ENCODE measurements at regions not wholly inside any gene's neighbourhood (a gene's known extent, or its start where the extent isn't known, plus 50 kb on each side); places are given as distances from the start of the nearest gene placed in this dataset.
"Not testable (repeated sequence)": the region's sequence is repeated elsewhere in the genome, so short reads cannot be mapped to it uniquely, and the experiment has no call there.

DNA sequence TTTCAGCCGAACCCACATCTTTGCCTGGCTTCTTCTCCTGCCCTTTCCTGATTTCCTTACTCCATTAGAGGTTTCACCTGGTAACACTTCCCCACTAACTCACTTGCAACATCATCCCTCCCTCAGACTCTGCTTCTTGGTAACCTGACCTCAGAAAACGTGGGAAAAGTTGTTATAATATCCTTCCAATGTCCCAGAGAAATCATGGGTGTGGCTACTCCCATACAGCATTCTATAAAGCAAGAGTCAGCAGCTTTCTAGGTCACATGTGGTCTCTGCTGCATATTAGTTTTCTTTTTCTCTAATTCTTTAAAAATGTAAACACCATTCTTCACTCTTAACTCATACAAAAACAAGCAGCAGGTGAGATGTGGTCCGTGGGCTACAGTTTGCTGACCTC lies 283.1 kb upstream of the MAOA start:
- no peak for DNase-seq (ENCODE audit: low spot score)

DNA sequence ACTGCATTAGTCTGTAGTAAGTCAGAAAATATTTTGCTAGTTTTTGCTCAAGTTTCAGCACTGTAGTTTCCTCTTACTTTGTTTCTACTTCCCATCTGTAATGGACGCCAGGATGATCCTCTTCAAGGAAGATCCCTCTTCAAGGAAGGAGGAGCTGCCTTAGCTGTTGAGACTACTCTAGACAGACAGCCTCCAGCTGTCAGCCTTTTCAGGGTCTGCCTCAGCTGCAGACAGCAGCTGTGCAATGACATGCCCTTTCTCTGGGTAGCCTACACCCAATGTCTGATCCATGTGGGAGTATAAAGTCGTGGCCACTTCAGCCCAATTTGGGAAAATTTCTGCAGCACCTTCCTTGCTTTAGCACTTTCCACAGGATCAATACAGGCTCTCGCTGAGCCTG lies 281.0 kb upstream of the MAOA start:
- no peak for DNase-seq (ENCODE audit: low spot score)

DNA sequence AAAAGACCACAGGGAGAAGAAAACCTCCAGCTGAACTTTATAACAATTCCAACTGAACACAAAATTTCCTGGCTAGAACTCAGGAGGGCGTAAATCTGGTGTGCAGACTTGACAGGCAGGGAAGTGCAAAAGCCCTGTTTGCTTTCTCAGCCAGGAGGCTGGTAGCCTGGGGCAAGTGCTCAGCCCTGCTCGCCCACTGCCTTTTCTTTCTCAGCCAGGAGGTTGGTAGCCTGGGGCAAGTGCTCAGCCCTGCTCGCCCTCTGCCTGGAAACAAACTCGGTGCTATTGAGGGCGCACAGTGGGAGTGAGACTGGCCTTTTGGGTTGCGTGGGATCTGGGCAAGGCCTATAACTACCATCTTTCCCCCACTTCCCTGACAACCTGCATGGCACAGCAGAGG lies 275.4 kb upstream of the MAOA start:
- no peak for DNase-seq (ENCODE audit: low spot score)

DNA sequence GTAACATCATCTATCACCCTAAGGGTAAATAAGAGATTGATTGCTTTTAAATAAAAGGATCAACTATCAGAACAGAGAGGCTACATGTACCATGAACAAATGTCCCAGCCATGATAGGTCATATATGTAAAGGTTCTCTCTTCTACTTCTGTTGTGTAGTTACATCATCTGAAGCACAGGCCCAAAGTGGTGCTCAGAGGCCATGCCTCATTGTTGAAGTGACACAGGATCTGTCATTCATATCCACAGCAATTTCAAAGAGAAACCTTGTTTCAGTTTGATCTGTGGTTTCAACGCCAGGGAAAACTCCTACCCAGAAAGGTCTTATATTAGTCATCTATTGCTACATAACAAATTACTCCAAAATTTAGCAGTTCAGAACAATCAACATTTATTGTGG lies 269.2 kb upstream of the MAOA start:
- DNase-seq (ENCODE audit: low spot score) = no peak

DNA sequence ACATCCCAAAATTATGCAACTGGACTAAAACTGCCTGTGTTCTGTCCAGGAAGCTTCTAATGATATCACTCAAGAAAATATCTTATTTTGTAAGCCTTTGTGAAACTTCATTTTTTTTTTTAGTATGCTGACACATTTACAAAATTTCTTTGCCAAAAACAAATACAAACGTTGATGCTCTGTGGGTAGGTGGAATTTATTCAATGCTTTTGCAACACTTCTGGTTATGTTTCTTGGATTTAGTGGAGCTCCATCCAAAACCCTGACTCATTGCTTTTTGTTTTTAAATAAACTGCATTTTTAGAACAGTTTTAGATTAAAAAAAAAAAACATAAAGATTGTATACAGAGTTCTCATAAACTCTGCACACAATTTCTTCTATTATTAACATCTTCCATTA lies 250.9 kb upstream of the MAOA start:
- DNase-seq (ENCODE audit: low spot score) = no peak

DNA sequence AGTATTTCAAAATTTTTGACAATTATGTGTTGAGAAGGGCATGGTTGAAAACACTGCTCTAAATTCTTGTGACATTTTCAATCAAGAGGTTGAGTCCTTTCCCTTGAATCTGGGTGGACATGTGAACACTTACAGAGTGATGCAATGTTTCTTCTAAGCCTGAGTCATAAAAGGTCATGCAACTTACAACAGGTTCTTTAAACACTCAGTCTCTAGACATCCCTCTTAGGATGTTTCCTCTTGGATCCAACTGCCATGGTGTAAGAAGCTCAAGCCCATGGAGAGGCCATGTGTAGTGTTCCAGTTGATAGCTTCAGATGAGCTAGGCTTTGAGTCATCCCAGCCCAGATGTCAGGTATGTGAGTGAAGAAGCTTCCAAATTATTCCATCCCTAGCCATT lies 232.2 kb upstream of the MAOA start:
- DNase-seq (ENCODE audit: low spot score) = no peak

DNA sequence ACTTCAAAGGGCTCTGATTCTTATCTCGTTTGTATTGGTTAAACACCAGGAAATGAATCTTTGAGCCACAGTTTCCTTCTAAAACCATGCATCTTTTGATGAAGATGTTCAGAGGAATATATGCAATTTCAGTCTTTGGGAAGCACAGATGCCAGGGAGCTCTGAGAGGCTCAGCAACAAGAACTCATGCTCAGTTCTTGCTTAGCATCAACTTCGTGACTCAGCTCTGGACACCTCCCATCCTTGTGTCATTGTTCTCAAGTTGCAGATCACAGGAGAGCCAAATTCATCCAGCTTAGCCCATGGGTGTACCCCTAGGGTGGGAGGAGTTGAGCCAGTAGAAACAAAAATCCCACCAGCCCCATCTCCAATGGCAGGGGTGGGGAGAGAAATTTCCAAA lies 219.6 kb upstream of the MAOA start:
- no peak for DNase-seq (ENCODE audit: low spot score)

DNA sequence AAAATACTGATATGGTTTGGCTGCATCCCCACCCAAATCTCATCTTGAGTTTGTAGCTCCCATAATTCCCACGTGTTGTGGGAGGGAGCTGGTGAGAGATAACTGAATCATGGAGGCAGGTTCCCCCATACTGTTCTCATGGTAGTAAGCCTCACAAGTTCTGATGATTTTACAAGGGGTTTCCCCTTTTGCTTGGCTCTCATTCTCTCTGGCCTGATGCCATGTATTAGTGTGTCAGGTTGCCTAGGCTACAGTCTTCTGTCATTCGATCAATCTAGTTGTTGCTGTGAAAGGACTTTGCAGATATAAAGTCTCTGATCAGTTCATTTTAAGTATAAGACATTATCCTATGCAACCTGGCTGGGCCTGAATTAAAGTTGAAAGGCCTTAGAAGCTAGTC lies 209.3 kb upstream of the MAOA start:
- DNase-seq (ENCODE audit: low spot score) = no peak

DNA sequence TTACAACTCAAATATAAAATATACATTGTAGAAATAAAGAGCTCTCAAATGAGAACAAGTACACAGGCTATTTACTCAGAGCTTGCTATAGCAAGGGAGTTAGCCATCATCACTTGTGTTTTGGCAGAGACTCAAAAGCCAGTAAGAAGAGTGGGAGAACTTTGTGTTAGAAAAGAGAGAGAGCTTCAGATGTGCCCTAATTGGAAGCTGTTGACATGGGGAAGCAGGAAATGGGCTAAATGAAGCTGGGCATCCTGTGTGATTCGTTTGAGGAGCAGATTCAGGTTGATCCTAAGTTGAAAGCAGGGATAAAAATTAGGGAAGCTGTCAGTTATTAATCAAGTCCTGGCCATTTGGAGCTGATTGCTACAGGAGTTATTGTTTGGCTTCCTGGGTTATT lies 207.4 kb upstream of the MAOA start:
- DNase-seq (ENCODE audit: low spot score) = no peak

DNA sequence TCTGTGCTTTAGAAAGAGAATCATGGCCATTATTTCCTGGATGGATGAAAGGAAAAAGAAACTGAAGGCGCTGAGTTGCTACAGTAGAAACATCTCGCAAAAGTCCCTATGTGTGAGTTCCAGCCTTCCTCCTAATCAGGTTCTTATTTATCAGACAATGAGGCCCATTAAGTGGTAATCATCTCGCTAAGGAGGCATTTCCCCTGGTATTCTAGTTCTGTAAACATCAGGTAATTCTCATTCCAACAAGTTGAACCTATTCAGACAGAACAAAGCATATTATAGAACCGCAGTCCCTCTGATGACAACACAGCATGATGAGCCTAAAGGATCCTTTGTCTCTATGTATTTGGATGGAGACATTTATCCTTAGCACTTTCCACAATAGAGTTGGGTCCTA lies 205.7 kb upstream of the MAOA start:
- DNase-seq (ENCODE audit: low spot score) = no peak

DNA sequence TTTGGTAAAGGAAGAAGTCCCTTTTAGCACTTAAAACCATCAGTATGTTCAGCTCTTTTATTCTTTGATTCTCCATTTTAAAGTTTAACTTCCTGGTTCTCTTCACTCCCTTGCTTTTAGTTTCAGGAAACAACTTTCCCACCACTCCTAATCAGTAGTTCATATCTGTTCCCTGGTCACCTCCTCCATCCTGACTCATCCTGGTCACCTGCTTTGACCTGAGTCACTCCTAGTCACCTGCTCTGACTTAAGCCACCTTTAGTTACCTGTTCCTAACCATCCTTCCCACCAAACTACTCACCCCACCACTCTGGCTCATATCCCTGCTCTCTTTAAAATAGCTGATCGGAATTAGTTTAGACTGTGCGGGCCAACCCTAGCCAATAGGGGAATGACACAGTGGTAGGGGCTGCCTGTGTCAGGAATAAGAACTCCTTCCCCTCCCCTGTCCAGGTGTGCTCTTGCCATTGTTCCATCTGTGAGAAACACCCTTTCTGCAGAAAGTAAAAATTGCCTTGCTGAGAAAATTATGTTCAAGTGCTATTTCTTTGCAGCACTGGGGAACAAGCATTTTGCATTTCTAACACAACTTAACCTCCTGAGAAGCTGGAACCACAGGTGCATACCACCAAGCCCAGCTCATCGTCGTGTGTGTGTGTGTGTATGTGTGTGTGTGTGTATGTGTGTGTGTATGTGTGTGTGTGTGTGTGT lies 204.0 kb upstream of the MAOA start:
- DNase-seq (ENCODE audit: low spot score) = not testable (repeated sequence)

DNA sequence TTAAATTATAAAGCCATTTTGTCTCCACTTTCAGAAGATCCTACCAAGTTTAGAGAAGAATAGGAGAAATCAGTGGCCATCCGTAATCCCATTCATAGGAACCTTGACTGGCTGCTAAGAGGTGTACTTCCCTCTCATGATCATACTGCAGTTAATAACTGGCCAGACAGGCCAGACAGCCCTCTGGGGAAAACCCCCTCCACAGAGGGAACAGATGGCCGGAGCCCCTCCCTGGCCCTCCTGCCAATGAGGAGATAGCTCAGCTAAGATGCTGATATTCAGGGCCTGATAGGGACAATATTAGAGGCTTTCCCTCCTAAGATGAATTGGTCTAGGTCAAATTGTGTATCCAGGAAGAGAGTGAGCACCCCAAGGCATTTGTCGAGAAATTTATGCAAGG lies 200.0 kb upstream of the MAOA start:
- no peak for DNase-seq (ENCODE audit: low spot score)

DNA sequence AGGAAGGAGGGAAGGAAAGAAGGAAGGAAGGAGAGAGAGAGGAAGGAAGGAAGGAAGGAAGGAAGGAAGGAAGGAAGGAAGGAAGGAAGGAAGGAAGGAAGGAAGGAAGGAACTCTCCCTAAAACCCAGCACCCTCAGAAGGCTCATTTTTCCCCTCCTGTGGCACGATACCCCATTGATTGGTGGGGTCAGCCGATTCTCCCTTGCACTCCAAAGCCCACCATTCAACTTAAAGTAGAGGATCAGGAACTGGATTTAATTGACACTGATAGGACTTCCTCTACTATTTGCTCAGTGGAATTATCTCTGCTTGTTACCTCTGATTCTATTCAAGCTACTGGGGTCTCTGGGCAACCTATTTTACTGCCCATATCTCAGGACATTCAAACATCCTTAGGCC lies 199.2 kb upstream of the MAOA start:
- no peak for DNase-seq (ENCODE audit: low spot score)

DNA sequence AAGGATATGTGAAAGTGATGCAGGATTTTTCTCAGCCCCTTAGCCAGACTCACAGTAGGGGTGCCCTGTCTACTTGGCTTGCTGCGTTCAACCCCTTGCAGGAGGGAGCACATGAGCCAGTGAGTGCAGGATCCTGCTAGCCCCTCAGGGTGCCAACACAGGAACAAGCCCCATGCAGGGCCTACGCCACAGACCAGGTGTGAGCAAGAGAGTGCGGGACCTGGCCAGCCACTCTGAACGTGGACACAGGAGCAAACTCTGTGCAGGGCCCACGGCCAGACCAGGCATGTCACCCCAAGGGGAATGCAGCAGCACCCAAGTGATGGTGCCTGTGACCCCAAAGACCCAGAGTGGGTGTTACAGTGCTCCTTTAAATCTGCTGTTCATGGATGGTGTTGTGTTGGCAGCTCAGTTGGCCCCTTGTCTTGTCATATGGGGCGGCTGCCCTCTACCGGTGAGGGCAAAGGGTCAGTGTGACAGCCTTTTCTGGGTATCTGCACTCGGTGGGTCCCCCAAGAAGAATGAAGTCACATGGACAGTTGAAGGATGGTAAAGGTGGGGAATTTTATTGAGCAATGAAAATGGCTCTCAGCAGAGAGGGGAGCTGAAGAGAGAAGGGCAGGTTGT lies 188.4 kb upstream of the MAOA start:
- DNase-seq (ENCODE audit: low spot score) = no peak

DNA sequence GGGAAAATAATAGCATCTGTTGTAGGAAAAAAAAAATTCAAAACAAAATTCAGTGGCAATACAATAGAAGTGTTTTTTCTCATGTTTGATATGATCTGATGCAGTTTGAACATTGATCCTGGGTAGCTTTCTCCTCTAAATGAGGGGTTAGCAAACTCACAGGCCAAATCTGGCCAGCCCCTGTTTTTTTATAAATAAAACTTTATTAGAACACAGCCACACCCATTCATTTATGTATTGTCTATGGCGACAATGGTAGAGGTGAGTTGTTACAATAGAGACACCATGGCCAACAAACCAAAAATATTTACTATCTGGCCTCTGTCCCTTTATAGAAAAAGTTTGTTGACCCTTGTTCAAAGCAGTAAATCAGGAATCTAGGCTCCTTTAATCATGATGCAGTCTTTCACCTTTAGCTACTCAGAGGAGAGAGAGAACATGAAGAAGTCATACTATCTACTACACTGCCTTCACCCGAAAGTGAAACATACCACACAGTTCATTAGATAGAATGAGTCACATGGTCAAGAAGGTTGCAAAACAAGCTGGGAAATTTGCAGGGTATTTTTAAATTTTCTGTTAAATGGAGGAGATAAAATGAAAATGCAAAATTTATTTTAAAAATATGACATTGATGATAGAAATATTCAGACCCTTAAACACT lies 186.6 kb upstream of the MAOA start:
- no peak for DNase-seq (ENCODE audit: low spot score)

DNA sequence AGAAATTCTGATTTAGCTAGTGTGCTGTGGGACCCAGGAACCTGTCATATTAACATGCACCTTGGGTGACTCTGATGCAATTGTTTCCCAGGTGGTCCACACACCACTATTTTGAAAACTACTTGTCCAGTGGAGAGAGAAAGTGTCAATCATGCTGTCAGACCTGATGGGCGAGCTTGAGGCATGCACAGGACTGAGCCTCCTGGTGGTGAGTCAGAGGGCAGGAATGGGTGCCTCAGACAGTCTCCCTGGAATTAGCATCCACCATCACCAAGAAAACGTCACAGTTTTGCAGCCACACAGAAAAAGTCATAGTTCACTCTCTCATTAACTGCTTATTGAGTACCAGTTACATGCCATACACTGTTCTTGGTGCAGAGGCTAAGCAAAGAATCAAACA lies 181.8 kb upstream of the MAOA start:
- no peak for DNase-seq (ENCODE audit: low spot score)

DNA sequence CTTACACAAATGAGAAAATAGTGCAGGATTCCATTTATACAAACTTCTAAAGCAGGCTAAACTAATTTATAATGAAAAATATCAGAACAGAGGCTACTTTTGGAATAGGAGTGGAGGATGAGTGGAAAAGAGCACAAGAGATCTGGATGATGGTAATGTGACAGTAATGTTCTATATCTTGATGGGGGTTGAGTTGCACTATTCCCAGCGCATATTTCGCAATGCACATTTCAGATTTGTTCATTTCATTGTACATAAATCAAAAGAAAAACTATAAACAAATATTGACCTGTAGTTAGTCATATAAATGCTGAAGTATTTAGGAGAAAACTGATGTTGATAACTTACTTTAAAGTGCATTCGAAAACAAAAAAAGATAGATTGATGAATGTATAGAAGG lies 177.0 kb upstream of the MAOA start:
- no peak for DNase-seq (ENCODE audit: low spot score)

DNA sequence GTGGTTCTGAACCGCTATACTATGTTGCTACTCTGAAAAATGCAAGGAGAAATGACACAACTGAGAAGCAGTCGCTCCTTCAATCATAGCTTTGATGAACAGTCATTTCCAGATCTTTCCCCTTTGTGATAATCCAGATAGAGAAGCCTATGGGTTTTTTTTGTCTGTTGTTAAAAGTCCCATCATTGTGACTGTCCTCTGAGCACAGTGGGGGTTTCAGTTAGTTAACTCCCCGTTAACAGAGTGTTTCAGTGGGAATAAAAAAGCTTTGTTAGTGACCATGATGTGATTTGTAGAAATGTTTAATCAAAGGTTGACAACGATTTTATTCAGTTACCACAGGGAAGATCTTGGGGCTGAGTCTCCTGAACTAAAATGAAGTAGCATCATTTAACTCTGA lies 176.2 kb upstream of the MAOA start:
- DNase-seq (ENCODE audit: low spot score) = no peak

DNA sequence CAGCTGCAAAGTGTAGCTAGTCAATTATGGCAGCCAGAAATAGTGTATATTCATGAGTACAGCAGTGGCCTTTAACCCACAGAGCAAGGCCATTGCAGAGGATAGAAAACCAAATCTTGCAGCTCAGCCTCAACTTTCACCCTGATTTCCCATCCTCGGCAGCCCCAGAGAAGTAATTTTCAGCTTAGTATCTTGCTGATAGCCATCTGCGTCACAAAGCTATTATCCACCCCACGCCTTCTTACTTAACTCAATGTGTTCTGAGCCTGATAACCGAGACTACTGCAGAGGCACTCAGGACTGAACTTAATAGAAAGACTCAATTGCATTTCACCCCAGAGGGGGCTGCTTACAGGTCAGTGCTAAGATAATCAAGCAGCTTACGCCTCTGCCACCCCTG lies 174.5 kb upstream of the MAOA start:
- DNase-seq (ENCODE audit: low spot score) = no peak

DNA sequence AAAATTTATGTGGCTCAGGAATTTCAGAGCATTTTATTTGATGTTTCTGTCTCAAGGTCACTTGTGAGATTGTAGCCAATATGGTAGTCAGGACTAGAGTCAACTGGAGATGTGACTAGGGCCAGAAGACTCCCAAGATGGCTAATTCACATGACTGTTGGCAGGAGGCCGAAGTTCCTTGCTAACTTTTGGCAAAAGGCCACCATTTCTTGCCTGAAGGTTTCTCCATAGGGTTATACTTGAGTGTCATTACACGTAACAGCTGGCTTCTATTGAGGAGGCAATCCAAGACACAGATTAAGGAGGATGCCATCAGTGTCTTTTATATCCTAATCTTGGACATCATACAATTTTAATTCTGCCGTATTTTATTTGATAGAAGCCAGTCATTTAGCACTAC lies 162.3 kb upstream of the MAOA start:
- DNase-seq (ENCODE audit: low spot score) = no peak

DNA sequence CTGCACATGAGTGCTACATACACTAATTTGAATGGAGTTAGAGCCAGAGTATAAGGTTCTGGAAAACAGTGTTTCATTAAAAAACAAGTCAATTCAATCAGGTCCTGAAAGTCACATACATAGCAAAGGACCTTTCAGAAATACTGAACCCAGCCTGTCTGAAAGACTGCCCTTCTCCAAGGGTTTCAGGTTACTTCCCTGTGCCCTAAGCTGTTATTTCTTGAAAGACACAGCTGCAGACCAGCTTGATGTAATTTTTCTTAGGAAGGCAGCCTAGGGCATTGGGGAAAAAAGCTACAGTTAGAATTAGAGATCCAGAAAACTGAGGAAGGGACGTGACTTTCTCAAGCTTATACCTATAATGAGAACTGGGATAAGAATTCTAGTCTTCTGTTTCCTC lies 155.9 kb upstream of the MAOA start:
- no peak for DNase-seq (ENCODE audit: low spot score)

DNA sequence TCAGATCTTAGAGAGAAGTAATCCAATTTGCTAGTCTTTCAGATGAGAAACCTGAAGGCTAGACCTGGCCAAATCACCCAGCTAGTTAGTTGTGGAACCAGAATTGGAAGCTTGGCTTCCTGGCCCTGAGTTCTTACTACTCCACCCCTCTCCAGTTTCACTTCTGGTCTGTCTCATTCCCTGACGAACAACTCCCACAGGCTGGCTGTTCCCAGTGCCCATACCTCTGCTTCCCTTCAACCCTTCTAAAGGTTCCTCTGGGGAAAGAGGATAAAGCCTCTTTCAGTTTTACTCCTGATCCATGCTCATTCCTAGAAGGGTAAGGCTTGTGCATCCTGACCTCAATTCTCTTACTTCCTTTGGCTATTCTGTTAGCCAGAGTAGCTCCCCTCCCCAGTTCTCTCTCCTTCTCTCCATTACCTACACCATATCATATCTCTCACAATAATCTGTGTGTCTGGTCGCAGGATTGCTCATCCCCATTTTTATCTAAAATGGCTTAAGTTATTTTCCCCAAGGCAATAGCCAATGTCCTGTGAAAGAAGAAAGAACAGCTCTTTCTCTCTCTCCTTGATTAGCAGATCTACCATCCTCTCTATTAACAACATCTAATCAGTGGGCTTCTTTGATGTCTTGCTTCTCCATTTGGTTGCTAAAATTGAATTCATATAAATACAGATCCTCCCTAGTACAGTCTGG lies 155.0 kb upstream of the MAOA start:
- no peak for DNase-seq (ENCODE audit: low spot score)

DNA sequence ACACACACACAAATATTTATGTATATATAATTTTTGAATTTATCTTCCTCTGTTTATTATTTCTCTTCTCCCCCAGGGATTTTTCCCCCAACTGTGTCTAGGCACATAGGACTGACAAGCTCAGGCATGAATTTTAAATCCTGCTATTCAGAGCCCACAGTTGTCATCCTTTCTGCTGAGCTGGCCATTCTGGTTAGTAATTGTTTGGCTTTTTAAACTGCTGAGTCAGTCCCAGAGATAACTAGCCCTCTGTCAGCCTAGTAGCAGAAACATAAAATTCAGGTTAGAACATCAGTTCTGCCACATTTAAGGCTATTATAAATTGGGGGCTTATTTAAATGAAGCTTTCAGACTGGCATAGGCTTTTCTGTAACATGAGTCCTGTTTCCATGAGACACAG lies 151.7 kb upstream of the MAOA start:
- no peak for DNase-seq (ENCODE audit: low spot score)
